H1 (cell line): ENCODE measurements at regions not wholly inside any gene's neighbourhood (a gene's known extent, or its start where the extent isn't known, plus 50 kb on each side); places are given as distances from the start of the nearest gene placed in this dataset.

ENCODE experiments used
- EGR1 ChIP-seq: IDR thresholded peaks from 2 replicates; pipeline ENCODE4 v1.6.1; 2011; ENCODE audit warnings: low read depth, low read length, borderline replicate concordance

DNA sequence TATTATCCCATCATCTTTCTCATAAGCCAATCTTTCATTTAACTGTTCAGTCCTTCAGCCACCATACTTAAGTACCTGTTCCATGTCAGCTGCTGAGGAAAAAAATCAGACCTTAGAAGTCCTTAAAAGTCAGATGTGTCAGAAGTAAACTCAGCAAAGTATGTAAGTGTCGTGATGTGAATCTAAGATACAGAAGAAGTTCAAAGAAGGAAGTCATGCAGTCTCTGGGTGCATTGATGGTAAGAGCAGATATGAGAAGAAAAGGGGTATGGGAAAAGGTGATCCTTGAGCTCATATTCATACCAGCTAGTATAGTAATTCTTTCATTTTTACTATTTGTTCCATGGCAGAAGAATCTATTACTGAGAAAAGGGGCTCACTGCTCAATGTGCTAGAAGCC lies 259.4 kb upstream of the CD180 start (continued):
- no peak for TF ChIP-seq EGR1
